SK-N-SH treated with all-trans-retinoic acid at 6 μM for 48 hours (cell line): ENCODE measurements at regions not wholly inside any gene's neighbourhood (a gene's known extent, or its start where the extent isn't known, plus 50 kb on each side); places are given as distances from the start of the nearest gene placed in this dataset.

Experiments used
- ATAC-seq: fragments of 200-7000 bp; cut with Tn5 transposase; 3 replicates; pipeline ENCODE4 v1.9.1; 2020; ENCODE audit warnings: mild to moderate bottlenecking, moderate library complexity
- ARNTL ChIP-seq: fragments of 450-650 bp; formaldehyde crosslinking; IDR thresholded peaks from 2 replicates; pipeline ENCODE4 v1.5.0; 2020; ENCODE audit warnings: low read depth, mild to moderate bottlenecking, moderate library complexity, borderline replicate concordance
- BACH2 ChIP-seq: fragments of 250-450 bp; sonication (Bioruptor Pico); IDR thresholded peaks from 2 replicates; pipeline ENCODE4 v1.9.0; 2021; ENCODE audit warnings: mild to moderate bottlenecking, borderline replicate concordance
- CREB5 ChIP-seq: fragments of 250-450 bp; sonication (Bioruptor Pico); IDR thresholded peaks from 2 replicates; pipeline ENCODE4 v1.5.1; 2020; ENCODE audit warnings: low read depth, mild to moderate bottlenecking, moderate library complexity
- CSDC2 ChIP-seq: fragments of 250-450 bp; sonication (Bioruptor Pico); IDR thresholded peaks from 2 replicates; pipeline ENCODE4 v1.5.0; 2020; ENCODE audit warnings: mild to moderate bottlenecking, moderate library complexity
- ESRRG ChIP-seq: fragments of 250-450 bp; sonication (Bioruptor Pico); IDR thresholded peaks from 2 replicates; pipeline ENCODE4 v1.6.1; 2021; ENCODE audit warnings: mild to moderate bottlenecking
- GLIS3 ChIP-seq: fragments of 250-450 bp; sonication (Bioruptor Pico); IDR thresholded peaks from 2 replicates; pipeline ENCODE4 v1.5.0; 2020; ENCODE audit warnings: mild to moderate bottlenecking, moderate library complexity
- ISL1 ChIP-seq: fragments of 250-450 bp; sonication (Bioruptor Pico); IDR thresholded peaks from 2 replicates; pipeline ENCODE4 v2.1.2; 2022; ENCODE audit warnings: mild to moderate bottlenecking, moderate library complexity
- OSR1 ChIP-seq: fragments of 250-450 bp; sonication (Bioruptor Pico); IDR thresholded peaks from 2 replicates; pipeline ENCODE4 v1.8.0; 2022; ENCODE audit warnings: moderate library complexity, mild to moderate bottlenecking, inconsistent platforms
- POU6F1 ChIP-seq: fragments of 250-450 bp; sonication (Bioruptor Pico); IDR thresholded peaks from 2 replicates; pipeline ENCODE4 v1.8.0; 2021; ENCODE audit warnings: low read depth, mild to moderate bottlenecking, moderate library complexity, borderline replicate concordance
- PPARA ChIP-seq: fragments of 250-450 bp; sonication (Bioruptor Pico); IDR thresholded peaks from 2 replicates; pipeline ENCODE4 v1.5.0; 2020; ENCODE audit warnings: mild to moderate bottlenecking, borderline replicate concordance
- RARB ChIP-seq: fragments of 250-450 bp; sonication (Bioruptor Pico); IDR thresholded peaks from 2 replicates; pipeline ENCODE4 v1.8.0; 2021; ENCODE audit warnings: mild to moderate bottlenecking, moderate library complexity
- SNAI2 ChIP-seq: fragments of 250-450 bp; sonication (Bioruptor Pico); IDR thresholded peaks from 2 replicates; pipeline ENCODE4 v1.5.0; 2020; ENCODE audit warnings: mild to moderate bottlenecking, moderate library complexity
- TOX ChIP-seq: fragments of 250-450 bp; sonication (Bioruptor Pico); IDR thresholded peaks from 2 replicates; pipeline ENCODE4 v1.8.0; 2021; ENCODE audit warnings: mild to moderate bottlenecking, moderate library complexity, borderline replicate concordance
- TSHZ2 ChIP-seq: fragments of 250-450 bp; sonication (Bioruptor Pico); IDR thresholded peaks from 2 replicates; pipeline ENCODE4 v1.5.0; 2020; ENCODE audit warnings: mild to moderate bottlenecking, moderate library complexity
- ZFP3 ChIP-seq: fragments of 250-450 bp; sonication (Bioruptor Pico); IDR thresholded peaks from 2 replicates; pipeline ENCODE4 v1.5.0; 2020; ENCODE audit warnings: mild to moderate bottlenecking, moderate library complexity
- ZFP30 ChIP-seq: fragments of 450-650 bp; formaldehyde crosslinking; IDR thresholded peaks from 2 replicates; pipeline ENCODE4 v1.5.0; 2022; ENCODE audit warnings: mild to moderate bottlenecking, moderate library complexity
- ZNF565 ChIP-seq: fragments of 450-650 bp; formaldehyde crosslinking; conservative IDR thresholded peaks from 2 replicates; pipeline ENCODE4 v1.5.0; 2020; ENCODE audit warnings: low read depth, mild to moderate bottlenecking, moderate library complexity
- ZNF70 ChIP-seq: fragments of 450-650 bp; formaldehyde crosslinking; IDR thresholded peaks from 2 replicates; pipeline ENCODE4 v1.5.0; 2020; ENCODE audit warnings: mild to moderate bottlenecking, moderate library complexity
- ZNF8 ChIP-seq: fragments of 450-650 bp; formaldehyde crosslinking; IDR thresholded peaks from 2 replicates; pipeline ENCODE4 v1.5.0; 2020; ENCODE audit warnings: mild to moderate bottlenecking, moderate library complexity
- TF ChIP-seq, protein P1 (sequence below): fragments of 250-450 bp; sonication (Bioruptor Pico); IDR thresholded peaks from 2 replicates; pipeline ENCODE4 v1.5.1; 2021; ENCODE audit warnings: mild to moderate bottlenecking, moderate library complexity

GRCh38 chr2:207409517-207409916, 120.2 kb upstream of the CREB1 start:
- TF ChIP-seq TOX (CRISPR knock-in tag), result no peak
- TF ChIP-seq TSHZ2 (CRISPR knock-in tag), result no peak
- no peak for TF ChIP-seq ZNF70 (CRISPR knock-in tag)
- no peak for TF ChIP-seq ESRRG (CRISPR knock-in tag)
- TF ChIP-seq ZNF565 (CRISPR knock-in tag), result no peak
- no peak for TF ChIP-seq ARNTL (CRISPR knock-in tag)
- no peak for TF ChIP-seq RARB (CRISPR knock-in tag)
- TF ChIP-seq PPARA (CRISPR knock-in tag), result no peak
- TF ChIP-seq OSR1 (CRISPR knock-in tag), result no peak
- no peak for TF ChIP-seq ZNF8 (CRISPR knock-in tag)
- TF ChIP-seq CREB5, result no peak
- no peak for TF ChIP-seq CSDC2 (CRISPR knock-in tag)
- TF ChIP-seq ZFP3 (CRISPR knock-in tag), result no peak
- TF ChIP-seq, protein P1, sequence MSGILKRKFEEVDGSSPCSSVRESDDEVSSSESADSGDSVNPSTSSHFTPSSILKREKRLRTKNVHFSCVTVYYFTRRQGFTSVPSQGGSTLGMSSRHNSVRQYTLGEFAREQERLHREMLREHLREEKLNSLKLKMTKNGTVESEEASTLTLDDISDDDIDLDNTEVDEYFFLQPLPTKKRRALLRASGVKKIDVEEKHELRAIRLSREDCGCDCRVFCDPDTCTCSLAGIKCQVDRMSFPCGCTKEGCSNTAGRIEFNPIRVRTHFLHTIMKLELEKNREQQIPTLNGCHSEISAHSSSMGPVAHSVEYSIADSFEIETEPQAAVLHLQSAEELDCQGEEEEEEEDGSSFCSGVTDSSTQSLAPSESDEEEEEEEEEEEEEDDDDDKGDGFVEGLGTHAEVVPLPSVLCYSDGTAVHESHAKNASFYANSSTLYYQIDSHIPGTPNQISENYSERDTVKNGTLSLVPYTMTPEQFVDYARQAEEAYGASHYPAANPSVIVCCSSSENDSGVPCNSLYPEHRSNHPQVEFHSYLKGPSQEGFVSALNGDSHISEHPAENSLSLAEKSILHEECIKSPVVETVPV, result no peak
- no peak for TF ChIP-seq ZFP30
- no peak for TF ChIP-seq ISL1 (CRISPR knock-in tag)
- TF ChIP-seq POU6F1 (CRISPR knock-in tag), result no peak
- TF ChIP-seq BACH2 (CRISPR knock-in tag), result no peak
- TF ChIP-seq GLIS3 (CRISPR knock-in tag), result no peak
- no peak for TF ChIP-seq SNAI2 (CRISPR knock-in tag)
- peak; percentile 34; the same call in 2 of the 3 replicates for ATAC-seq

DNA sequence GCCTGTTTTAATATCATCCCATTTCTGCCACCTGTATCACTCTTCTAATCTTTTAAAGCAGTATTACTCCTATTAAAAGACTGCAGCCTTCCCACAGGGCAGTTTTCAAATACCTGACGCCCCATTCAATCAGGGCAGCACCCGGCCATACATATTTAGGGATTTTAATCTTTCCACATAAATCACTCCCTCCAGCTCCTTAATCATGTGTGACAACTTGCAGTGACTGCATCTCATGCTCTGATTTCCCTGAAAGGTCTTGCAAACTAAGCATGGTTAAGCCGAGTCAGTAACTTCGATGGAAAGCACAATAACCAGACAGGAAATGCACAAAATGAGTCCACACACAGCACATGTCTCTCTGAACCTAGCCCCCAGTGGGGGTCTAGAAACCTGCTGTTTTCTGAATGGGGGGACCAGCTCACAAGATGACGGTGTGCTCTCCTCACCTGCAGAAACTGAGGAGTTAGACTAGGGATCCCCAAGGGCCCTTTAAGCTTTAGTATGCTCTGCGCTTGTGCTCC, 116.9 kb upstream of the CREB1 start:
- TF ChIP-seq ARNTL (CRISPR knock-in tag) (no peak), ZFP3 (CRISPR knock-in tag) (no peak), OSR1 (CRISPR knock-in tag) (no peak)
- ATAC-seq, result no peak

DNA sequence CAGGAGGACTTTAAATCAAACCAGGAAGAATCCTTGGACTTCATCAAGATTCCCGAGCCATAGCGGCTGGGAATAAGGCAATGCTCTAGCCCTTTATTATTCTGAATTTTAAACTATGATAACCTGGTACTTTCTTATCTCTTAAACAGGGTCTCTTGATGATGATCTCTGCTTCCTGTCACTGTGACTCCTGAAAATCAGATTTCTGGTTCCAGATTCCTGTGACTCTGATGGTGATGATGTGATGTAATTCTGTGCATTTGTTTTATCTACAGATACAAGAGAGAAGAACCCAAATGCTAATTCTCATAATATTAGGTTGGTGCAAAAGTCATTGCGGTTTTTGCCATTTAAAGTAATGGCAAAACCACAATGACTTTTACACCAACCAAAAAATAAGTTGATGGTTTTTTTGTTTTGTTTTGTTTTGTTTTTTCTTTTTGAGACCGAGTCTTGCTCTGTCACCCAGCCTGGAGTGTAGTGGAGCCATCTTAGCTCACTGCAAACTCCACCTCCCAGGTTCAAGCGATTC, 116.3 kb upstream of the CREB1 start:
- no peak for ATAC-seq
- TF ChIP-seq TSHZ2 (CRISPR knock-in tag) (no peak), ZFP30 (no peak), RARB (CRISPR knock-in tag) (no peak), ZNF8 (CRISPR knock-in tag) (no peak), PPARA (CRISPR knock-in tag) (no peak)
- TF ChIP-seq, protein P1, result no peak
